K562 (cell line): ENCODE measurements at regions not wholly inside any gene's neighbourhood (a gene's known extent, or its start where the extent isn't known, plus 50 kb on each side); places are given as distances from the start of the nearest gene placed in this dataset.

Source experiments
- GMEB1 ChIP-seq: fragments of 250-450 bp; sonication (Bioruptor Pico); IDR thresholded peaks from 2 replicates; pipeline ENCODE4 v1.4.0; 2020; ENCODE audit warnings: mild to moderate bottlenecking
- ILF3 ChIP-seq: fragments of 450-650 bp; IDR thresholded peaks from 2 replicates; pipeline ENCODE4 v1.6.1; 2018; ENCODE audit warnings: antibody characterized with exemption, mild to moderate bottlenecking, moderate library complexity, borderline replicate concordance
- JUNB ChIP-seq: fragments of 450-650 bp; formaldehyde crosslinking; conservative IDR thresholded peaks from 2 replicates; pipeline ENCODE4 v1.4.0; 2020; ENCODE audit warnings: mild to moderate bottlenecking
- KDM2B ChIP-seq: fragments of 250-450 bp; sonication (Bioruptor Pico); IDR thresholded peaks from 2 replicates; pipeline ENCODE4 v1.8.0; 2021; ENCODE audit warnings: mild to moderate bottlenecking, moderate library complexity
- L3MBTL2 ChIP-seq: fragments of 450-650 bp; IDR thresholded peaks from 2 replicates; pipeline ENCODE4 v1.6.1; 2016; ENCODE audit warnings: mild to moderate bottlenecking, moderate library complexity
- MYBL2 ChIP-seq, 2 experiments: fragments of 450-650 bp in 1 of 2; sonication (generic) in 1 of 2; formaldehyde crosslinking in 1 of 2; IDR thresholded peaks; 2 replicates each; pipeline versions ENCODE4 v1.6.1 to v1.8.1; 2017 to 2022; ENCODE audit warnings: borderline replicate concordance in 1 of 2, inconsistent platforms in 1 of 2, low read depth in 1 of 2, mild to moderate bottlenecking in 1 of 2, missing genetic modification reagents in 1 of 2, moderate library complexity in 1 of 2
- NR1H2 ChIP-seq: sonication (generic); formaldehyde crosslinking; IDR thresholded peaks from 2 replicates; pipeline ENCODE4 v1.4.0; 2020; ENCODE audit warnings: mild to moderate bottlenecking, missing genetic modification reagents
- POLR2G ChIP-seq: fragments of 200-400 bp; formaldehyde crosslinking; IDR thresholded peaks from 2 replicates; pipeline ENCODE4 v1.6.1; 2017; ENCODE audit warnings: low read depth, mild to moderate bottlenecking, antibody characterized with exemption, low read length, moderate library complexity
- RBFOX2 ChIP-seq: fragments of 200-400 bp; formaldehyde crosslinking; IDR thresholded peaks from 2 replicates; pipeline ENCODE4 v1.6.1; 2017; ENCODE audit warnings: low read depth, mild to moderate bottlenecking, low read length, moderate library complexity
- RNF219 ChIP-seq: fragments of 250-450 bp; sonication (Bioruptor Pico); IDR thresholded peaks from 2 replicates; pipeline ENCODE4 v1.5.0; 2022; ENCODE audit warnings: mild to moderate bottlenecking
- THRB ChIP-seq: fragments of 450-650 bp; formaldehyde crosslinking; conservative IDR thresholded peaks from 2 replicates; pipeline ENCODE4 v1.4.0; 2022; ENCODE audit warnings: mild to moderate bottlenecking, missing genetic modification characterization
- ZBTB17 ChIP-seq: fragments of 450-650 bp; formaldehyde crosslinking; IDR thresholded peaks from 2 replicates; pipeline ENCODE4 v1.4.0; 2020; ENCODE audit warnings: mild to moderate bottlenecking
- ZBTB40 ChIP-seq, 2 experiments: fragments of 450-650 bp in 1 of 2; sonication (generic) in 1 of 2; formaldehyde crosslinking in 1 of 2; IDR thresholded peaks; 2 replicates each; pipeline versions ENCODE4 v1.7.1 to v1.9.0; 2016 to 2022; ENCODE audit warnings: inconsistent platforms in 1 of 2, mild to moderate bottlenecking in 1 of 2, missing genetic modification reagents in 1 of 2
- ZNF239 ChIP-seq: fragments of 250-450 bp; sonication (Bioruptor Pico); IDR thresholded peaks from 2 replicates; pipeline ENCODE4 v1.4.0; 2020; ENCODE audit warnings: mild to moderate bottlenecking

GRCh38 chrX:43279341-43279808 is 376.7 kb upstream of the MAOA start (continued):
- TF ChIP-seq THRB (CRISPR knock-in tag): no peak
- no peak for TF ChIP-seq ZBTB17 (CRISPR knock-in tag)
- no peak for TF ChIP-seq ZNF239
- no peak for TF ChIP-seq RNF219
- peak; percentile 72 for TF ChIP-seq RBFOX2
- peak; percentile 25; the same call in 1 of the 2 replicates for TF ChIP-seq L3MBTL2
- no peak for TF ChIP-seq MYBL2 (IDR thresholded peaks at IDR 0.05; ENCODE audit: low read depth)
- TF ChIP-seq MYBL2 (CRISPR knock-in tag; IDR thresholded peaks at IDR 0.05; ENCODE audit: borderline replicate concordance): no peak
- no peak for TF ChIP-seq NR1H2 (CRISPR knock-in tag)
- TF ChIP-seq ILF3: no peak
- peak; percentile 76 for TF ChIP-seq POLR2G
- no peak for TF ChIP-seq JUNB (CRISPR knock-in tag)
- TF ChIP-seq ZBTB40 (IDR thresholded peaks at IDR 0.05): peak; percentile 68; the same call in 1 of the 2 replicates
- no peak for TF ChIP-seq ZBTB40 (CRISPR knock-in tag; IDR thresholded peaks at IDR 0.05)
- no peak for TF ChIP-seq KDM2B (CRISPR knock-in tag)
- no peak for TF ChIP-seq GMEB1 (CRISPR knock-in tag)
